IMR-90 (cell line): ENCODE measurements at regions not wholly inside any gene's neighbourhood (a gene's known extent, or its start where the extent isn't known, plus 50 kb on each side); places are given as distances from the start of the nearest gene placed in this dataset.

Experiments
- CEBPB ChIP-seq: IDR thresholded peaks from 2 replicates; pipeline ENCODE4 v1.6.1; 2012; ENCODE audit warnings: low read depth, low read length, improper control_type of control experiment
- MAFK ChIP-seq: IDR thresholded peaks from 2 replicates; pipeline ENCODE4 v1.6.1; 2012; ENCODE audit warnings: low read depth, low read length, improper control_type of control experiment
- MXI1 ChIP-seq: IDR thresholded peaks from 2 replicates; pipeline ENCODE4 v1.6.1; 2012; ENCODE audit warnings: low read depth, mild to moderate bottlenecking, low read length, moderate library complexity, borderline replicate concordance
- POLR2A ChIP-seq: IDR thresholded peaks from 2 replicates; pipeline ENCODE4 v1.6.1; 2012; ENCODE audit warnings: mild to moderate bottlenecking, low read depth, low read length
- SMC3 ChIP-seq: fragments of 150-350 bp; IDR thresholded peaks from 2 replicates; pipeline ENCODE4 v1.6.1; 2016; ENCODE audit warnings: low read depth, mild to moderate bottlenecking, antibody characterized with exemption, low read length, moderate library complexity
- USF2 ChIP-seq: fragments of 150-350 bp; IDR thresholded peaks from 2 replicates; pipeline ENCODE4 v1.6.1; 2017; ENCODE audit warnings: mild to moderate bottlenecking, antibody characterized with exemption, low read length, low read depth
- TF ChIP-seq, protein P1 (sequence below): conservative IDR thresholded peaks from 2 replicates; pipeline ENCODE4 v1.5.1; 2012; ENCODE audit warnings: mild to moderate bottlenecking, low read depth, low read length, improper control_type of control experiment
- TF ChIP-seq, protein P2 (sequence below): fragments of 150-350 bp; IDR thresholded peaks from 2 replicates; pipeline ENCODE4 v1.6.1; 2016; ENCODE audit warnings: low read depth, mild to moderate bottlenecking, low read length, moderate library complexity, borderline replicate concordance

- TF ChIP-seq, protein P1, sequence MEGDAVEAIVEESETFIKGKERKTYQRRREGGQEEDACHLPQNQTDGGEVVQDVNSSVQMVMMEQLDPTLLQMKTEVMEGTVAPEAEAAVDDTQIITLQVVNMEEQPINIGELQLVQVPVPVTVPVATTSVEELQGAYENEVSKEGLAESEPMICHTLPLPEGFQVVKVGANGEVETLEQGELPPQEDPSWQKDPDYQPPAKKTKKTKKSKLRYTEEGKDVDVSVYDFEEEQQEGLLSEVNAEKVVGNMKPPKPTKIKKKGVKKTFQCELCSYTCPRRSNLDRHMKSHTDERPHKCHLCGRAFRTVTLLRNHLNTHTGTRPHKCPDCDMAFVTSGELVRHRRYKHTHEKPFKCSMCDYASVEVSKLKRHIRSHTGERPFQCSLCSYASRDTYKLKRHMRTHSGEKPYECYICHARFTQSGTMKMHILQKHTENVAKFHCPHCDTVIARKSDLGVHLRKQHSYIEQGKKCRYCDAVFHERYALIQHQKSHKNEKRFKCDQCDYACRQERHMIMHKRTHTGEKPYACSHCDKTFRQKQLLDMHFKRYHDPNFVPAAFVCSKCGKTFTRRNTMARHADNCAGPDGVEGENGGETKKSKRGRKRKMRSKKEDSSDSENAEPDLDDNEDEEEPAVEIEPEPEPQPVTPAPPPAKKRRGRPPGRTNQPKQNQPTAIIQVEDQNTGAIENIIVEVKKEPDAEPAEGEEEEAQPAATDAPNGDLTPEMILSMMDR = no peak
- TF ChIP-seq SMC3 (no peak), MAFK (no peak), POLR2A (no peak), USF2 (no peak), CEBPB (no peak), MXI1 (no peak)
- TF ChIP-seq, protein P2, sequence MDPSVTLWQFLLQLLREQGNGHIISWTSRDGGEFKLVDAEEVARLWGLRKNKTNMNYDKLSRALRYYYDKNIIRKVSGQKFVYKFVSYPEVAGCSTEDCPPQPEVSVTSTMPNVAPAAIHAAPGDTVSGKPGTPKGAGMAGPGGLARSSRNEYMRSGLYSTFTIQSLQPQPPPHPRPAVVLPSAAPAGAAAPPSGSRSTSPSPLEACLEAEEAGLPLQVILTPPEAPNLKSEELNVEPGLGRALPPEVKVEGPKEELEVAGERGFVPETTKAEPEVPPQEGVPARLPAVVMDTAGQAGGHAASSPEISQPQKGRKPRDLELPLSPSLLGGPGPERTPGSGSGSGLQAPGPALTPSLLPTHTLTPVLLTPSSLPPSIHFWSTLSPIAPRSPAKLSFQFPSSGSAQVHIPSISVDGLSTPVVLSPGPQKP = no peak
Observed at GRCh38 chr2:58644451-58644850, 403.3 kb upstream of the FANCL start.
